Left ventricle myocardium inferior (tissue), 1 donor: ENCODE measurements at regions not wholly inside any gene's neighbourhood (a gene's known extent, or its start where the extent isn't known, plus 50 kb on each side); places are given as distances from the start of the nearest gene placed in this dataset.

ENCODE experiments used
- DNase-seq: peaks from one replicate; pipeline ENCODE4 v3.0.0-alpha.2; 2020
- H3K27ac ChIP-seq: fragments of 200-600 bp; replicated peaks from 2 replicates; pipeline ENCODE4 v1.8.0; 2021
- H3K27me3 ChIP-seq: fragments of 200-600 bp; 2 replicates; pipeline ENCODE4 v1.8.0; 2021; ENCODE audit warnings: low read depth
- H3K36me3 ChIP-seq: fragments of 200-600 bp; 2 replicates; pipeline ENCODE4 v1.8.0; 2021
- H3K4me1 ChIP-seq: fragments of 200-600 bp; 2 replicates; pipeline ENCODE4 v1.8.0; 2021
- H3K4me3 ChIP-seq: fragments of 200-600 bp; 2 replicates; pipeline ENCODE4 v1.8.0; 2021; ENCODE audit warnings: mild to moderate bottlenecking, moderate library complexity
- H3K9me3 ChIP-seq: fragments of 200-600 bp; replicated peaks from 2 replicates; pipeline ENCODE4 v1.8.0; 2021
- intact Hi-C: fragments of 100-400 bp; cut with micrococcal nuclease; formaldehyde crosslinking; loops from one replicate; pipeline ENCODE4 v1.11.0; 2022
- TF ChIP-seq, protein P1 (sequence below): fragments of 200-600 bp; IDR thresholded peaks from 2 replicates; pipeline ENCODE4 v1.8.0; 2021; ENCODE audit warnings: antibody characterized with exemption, mild to moderate bottlenecking, borderline replicate concordance
- donor health status: DM: no; HTN: yes; CAD: no; lungs with severe emphysema.

DNA sequence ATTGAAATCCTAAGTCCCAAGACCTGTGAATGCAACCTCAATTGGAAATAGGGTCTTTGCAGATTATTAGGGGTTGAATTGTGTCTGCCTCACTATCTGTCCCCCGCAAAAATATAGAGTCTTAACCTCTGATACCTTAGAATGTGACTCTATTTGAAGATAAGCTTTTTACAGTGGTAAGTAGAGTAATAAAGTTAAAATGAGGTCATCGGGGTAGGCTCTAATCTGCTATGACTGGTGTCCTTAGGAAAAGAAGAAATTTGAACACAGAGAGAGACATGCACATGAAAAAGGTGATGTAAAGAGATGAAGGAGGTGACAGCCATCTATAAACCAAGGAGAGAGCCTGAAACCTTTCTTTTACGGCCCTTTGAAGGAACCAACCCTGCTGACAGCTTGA lies 287.1 kb upstream of the ADRA1B start:
- Histone ChIP-seq H3K9me3 (peaks cover 16% of the 10 kb centered on the region), H3K27me3 (no peaks in the 10 kb centered on the region), H3K4me1 (no peaks in the 10 kb centered on the region), H3K36me3 (no peaks in the 10 kb centered on the region), H3K27ac (no peak overlapping the region), H3K4me3 (no peak overlapping the region)
- TF ChIP-seq, protein P1, sequence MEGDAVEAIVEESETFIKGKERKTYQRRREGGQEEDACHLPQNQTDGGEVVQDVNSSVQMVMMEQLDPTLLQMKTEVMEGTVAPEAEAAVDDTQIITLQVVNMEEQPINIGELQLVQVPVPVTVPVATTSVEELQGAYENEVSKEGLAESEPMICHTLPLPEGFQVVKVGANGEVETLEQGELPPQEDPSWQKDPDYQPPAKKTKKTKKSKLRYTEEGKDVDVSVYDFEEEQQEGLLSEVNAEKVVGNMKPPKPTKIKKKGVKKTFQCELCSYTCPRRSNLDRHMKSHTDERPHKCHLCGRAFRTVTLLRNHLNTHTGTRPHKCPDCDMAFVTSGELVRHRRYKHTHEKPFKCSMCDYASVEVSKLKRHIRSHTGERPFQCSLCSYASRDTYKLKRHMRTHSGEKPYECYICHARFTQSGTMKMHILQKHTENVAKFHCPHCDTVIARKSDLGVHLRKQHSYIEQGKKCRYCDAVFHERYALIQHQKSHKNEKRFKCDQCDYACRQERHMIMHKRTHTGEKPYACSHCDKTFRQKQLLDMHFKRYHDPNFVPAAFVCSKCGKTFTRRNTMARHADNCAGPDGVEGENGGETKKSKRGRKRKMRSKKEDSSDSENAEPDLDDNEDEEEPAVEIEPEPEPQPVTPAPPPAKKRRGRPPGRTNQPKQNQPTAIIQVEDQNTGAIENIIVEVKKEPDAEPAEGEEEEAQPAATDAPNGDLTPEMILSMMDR = no peak
- DNase-seq = no peak
- intact Hi-C loops = no loop called here

- TF ChIP-seq, protein P1 = no peak
- no peak overlapping the region for H3K4me3 ChIP-seq
- H3K27me3 ChIP-seq = no peaks in the 10 kb centered on the region
- intact Hi-C loops = no loop called here
- peaks cover 14% of the 10 kb centered on the region for H3K9me3 ChIP-seq
- H3K27ac ChIP-seq = no peak overlapping the region
- DNase-seq = no peak
- no peaks in the 10 kb centered on the region for H3K36me3 ChIP-seq
- H3K4me1 ChIP-seq = no peaks in the 10 kb centered on the region
Observed at GRCh38 chr5:159630545-159630944, 285.7 kb upstream of the ADRA1B start.

DNA sequence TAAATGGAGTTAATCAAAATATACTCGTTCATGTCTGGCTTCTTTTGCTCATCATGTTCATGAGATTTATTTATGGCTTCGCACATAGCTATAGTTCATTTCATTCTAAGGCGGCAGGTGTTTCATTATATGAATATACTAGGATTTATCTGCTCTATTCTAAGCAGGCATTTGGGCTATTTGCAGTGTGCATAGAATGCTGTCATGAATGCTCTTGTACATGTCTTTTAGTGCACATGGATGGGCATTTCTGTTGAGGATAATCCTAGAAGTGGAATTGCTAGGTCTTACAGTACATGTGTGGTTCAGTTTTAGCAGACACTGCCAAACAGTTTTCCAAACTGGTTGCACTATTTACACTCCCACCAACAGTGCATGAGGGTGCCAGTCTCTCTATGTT lies 285.3 kb upstream of the ADRA1B start:
- no peaks in the 10 kb centered on the region for H3K36me3 ChIP-seq
- H3K4me3 ChIP-seq = no peak overlapping the region
- TF ChIP-seq, protein P1 = no peak
- no peaks in the 10 kb centered on the region for H3K4me1 ChIP-seq
- H3K9me3 ChIP-seq = peaks cover 10% of the 10 kb centered on the region
- no peak overlapping the region for H3K27ac ChIP-seq
- no peak for DNase-seq
- H3K27me3 ChIP-seq = no peaks in the 10 kb centered on the region
- intact Hi-C loops = no loop called here

- H3K27me3 ChIP-seq = no peaks in the 10 kb centered on the region
- intact Hi-C loops = no loop called here
- H3K4me3 ChIP-seq = no peak overlapping the region
- no peaks in the 10 kb centered on the region for H3K4me1 ChIP-seq
- no peaks in the 10 kb centered on the region for H3K36me3 ChIP-seq
- H3K27ac ChIP-seq = no peak overlapping the region
- H3K9me3 ChIP-seq = no peaks in the 10 kb centered on the region
- DNase-seq = no peak
- TF ChIP-seq, protein P1 = no peak
Observed at GRCh38 chr5:159632866-159633265, 283.4 kb upstream of the ADRA1B start.

GRCh38 chr5:159638481-159638880 lies 277.8 kb upstream of the ADRA1B start:
- no peak for DNase-seq
- TF ChIP-seq, protein P1 = no peak
- peaks cover 14% of the 10 kb centered on the region for H3K4me1 ChIP-seq
- no peak overlapping the region for H3K27ac ChIP-seq
- H3K36me3 ChIP-seq = no peaks in the 10 kb centered on the region
- intact Hi-C loops = no loop called here
- H3K27me3 ChIP-seq = no peaks in the 10 kb centered on the region
- no peaks in the 10 kb centered on the region for H3K9me3 ChIP-seq
- H3K4me3 ChIP-seq = no peak overlapping the region
